Common myeloid progenitor, CD34-positive (primary cell): ENCODE measurements at regions not wholly inside any gene's neighbourhood (a gene's known extent, or its start where the extent isn't known, plus 50 kb on each side); places are given as distances from the start of the nearest gene placed in this dataset.

ENCODE experiments used
- CTCF ChIA-PET: fragments of 350-600 bp; sonication (Branson Sonifier 250); formaldehyde crosslinking; loops from one replicate; lab custom pipeline; 2021; ENCODE audit warnings: antibody characterized with exemption; lab: Charles Lee
- POLR2A ChIA-PET: fragments of 350-600 bp; sonication (Branson Sonifier 250); formaldehyde crosslinking; loops from one replicate; lab custom pipeline; 2021; ENCODE audit warnings: antibody characterized with exemption; lab: Charles Lee
- DNase-seq, 3 donors: peaks; one replicate each; pipeline versions ENCODE4 v3.0.0 to v3.0.0-alpha.2; 2013
- H3K27ac ChIP-seq, 2 experiments: 1 replicate in 1 of 2; 2 replicates in 1 of 2; pipeline ENCODE4 v1.7.0; 2013; ENCODE audit warnings: inconsistent platforms in 2 of 2, low read length in 2 of 2, mild to moderate bottlenecking in 2 of 2, low read depth in 1 of 2, moderate library complexity in 1 of 2; ENCODE audit not compliant: severe bottlenecking in 2 of 2, insufficient read depth in 1 of 2, poor library complexity in 1 of 2
- H3K27me3 ChIP-seq, 5 experiments: replicated peaks in 2 of 5; 1 replicate in 3 of 5; 2 replicates in 2 of 5; pipeline versions ENCODE4 v1.6.1 to v1.7.0; 2013; ENCODE audit warnings: low read length in 4 of 5, mild to moderate bottlenecking in 2 of 5, moderate library complexity in 2 of 5, inconsistent platforms in 1 of 5; ENCODE audit not compliant: insufficient read depth in 5 of 5, control insufficient read depth in 4 of 5
- H3K36me3 ChIP-seq, 4 experiments: 1 replicate in 2 of 4; 2 replicates in 2 of 4; pipeline versions ENCODE4 v1.6.1 to v1.7.0; 2013; ENCODE audit warnings: low read length in 3 of 4, control low read depth in 1 of 4, mild to moderate bottlenecking in 1 of 4; ENCODE audit not compliant: control insufficient read depth in 4 of 4, insufficient read depth in 4 of 4
- H3K4me1 ChIP-seq, 4 experiments: 1 replicate in 3 of 4; 2 replicates in 1 of 4; pipeline versions ENCODE4 v1.6.1 to v1.7.1; 2013; ENCODE audit warnings: low read length in 3 of 4, mild to moderate bottlenecking in 3 of 4, control low read depth in 1 of 4, inconsistent platforms in 1 of 4, moderate library complexity in 1 of 4; ENCODE audit not compliant: control insufficient read depth in 4 of 4, insufficient read depth in 4 of 4; ENCODE audit errors: control extremely low read depth in 1 of 4
- H3K4me3 ChIP-seq, 7 experiments: 1 replicate in 4 of 7; 2 replicates in 3 of 7; pipeline versions ENCODE4 v1.5.1 to v1.7.0; 2013; ENCODE audit warnings: mild to moderate bottlenecking in 7 of 7, low read length in 6 of 7, moderate library complexity in 6 of 7, inconsistent platforms in 2 of 7, low read depth in 2 of 7, control low read depth in 1 of 7; ENCODE audit not compliant: insufficient read depth in 4 of 7, control insufficient read depth in 1 of 7; ENCODE audit errors: extremely low read depth in 1 of 7
- H3K9me3 ChIP-seq, 5 experiments: 1 replicate in 4 of 5; 2 replicates in 1 of 5; pipeline versions ENCODE4 v1.6.1 to v1.7.1; 2013; ENCODE audit warnings: low read length in 4 of 5, mild to moderate bottlenecking in 2 of 5, inconsistent platforms in 1 of 5, low read depth in 1 of 5, moderate library complexity in 1 of 5; ENCODE audit not compliant: control insufficient read depth in 4 of 5, insufficient read depth in 2 of 5; ENCODE audit errors: control extremely low read depth in 1 of 5
- WGBS: methylation state at CpG from one replicate; pipeline ENCODE4 v1.1.5; 2013; ENCODE audit not compliant: insufficient coverage; 5-methylcytosine and 5-hydroxymethylcytosine counted together

DNA sequence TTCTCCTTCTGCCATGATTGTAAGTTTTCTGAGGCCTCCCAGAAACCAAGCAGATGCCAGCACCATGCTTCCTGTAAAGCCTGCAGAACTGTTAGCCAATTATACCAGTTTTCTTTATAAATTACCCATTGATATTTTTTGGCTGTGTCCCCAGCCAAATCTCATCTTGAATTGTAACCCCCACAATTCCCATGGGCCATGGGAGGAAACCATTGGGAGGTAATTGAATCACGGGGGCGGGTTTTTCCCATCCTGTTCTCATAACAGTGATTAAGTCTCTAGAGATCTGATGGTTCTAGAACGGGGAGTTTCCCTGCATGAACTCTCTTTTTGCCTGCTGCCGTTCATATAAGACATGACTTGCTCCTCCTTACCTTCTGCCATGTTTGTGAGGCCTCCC lies 788.5 kb downstream of the C6orf118 start:
- CTCF ChIA-PET: no interaction called here
- Histone ChIP-seq H3K27ac (no peak overlapping the region), H3K4me1 (no peaks in the 10 kb centered on the region), H3K27me3 (no peaks in the 10 kb centered on the region), H3K9me3 (peaks cover 0 to 6% (median 0%) of the 10 kb centered on the region in 5 experiments), H3K36me3 (no peaks in the 10 kb centered on the region), H3K4me3 (no peak overlapping the region)
- POLR2A ChIA-PET: no interaction called here
- no peak for DNase-seq
- 98% methylated on average over 4 of the region's 4 CpGs for WGBS

DNA sequence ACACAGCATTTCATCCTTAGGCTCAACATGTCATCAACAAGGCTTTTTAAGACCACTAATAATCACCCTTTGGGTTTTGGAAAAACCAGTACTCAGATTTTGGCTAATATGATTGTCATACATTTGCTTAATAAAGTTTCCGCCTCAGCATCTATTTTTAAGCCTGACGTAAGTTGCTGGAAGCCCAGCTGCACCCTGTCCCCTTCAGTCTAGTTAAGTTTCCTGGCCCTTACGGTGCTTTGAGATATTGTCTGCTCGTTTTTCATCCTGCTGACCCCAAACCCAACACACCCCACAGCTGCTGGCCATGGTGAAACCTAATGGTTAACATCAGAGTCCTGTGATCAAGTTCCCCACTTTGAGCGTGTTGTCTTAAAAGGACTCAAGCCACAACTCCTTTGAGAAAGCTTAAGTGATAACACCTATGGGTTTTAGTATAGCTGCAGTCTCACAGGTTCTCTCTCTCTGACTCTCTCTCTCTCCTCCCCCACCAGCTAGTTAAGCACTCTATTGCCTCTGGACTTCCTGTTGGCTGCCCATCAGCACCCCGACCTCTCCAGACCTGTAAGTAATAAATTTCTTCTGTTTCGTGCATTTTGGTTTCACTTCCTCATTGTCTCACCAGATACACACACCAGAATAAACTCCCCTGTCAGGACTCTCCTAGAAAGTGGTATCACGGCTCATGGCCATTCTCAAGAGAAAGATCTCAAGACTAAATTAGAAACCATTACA lies 802.0 kb downstream of the C6orf118 start:
- WGBS: 61% methylated on average over 7 of the region's 8 CpGs
- Histone ChIP-seq H3K4me3 (no peak overlapping the region), H3K4me1 (no peaks in the 10 kb centered on the region), H3K9me3 (peaks cover 0 to 2% (median 0%) of the 10 kb centered on the region in 5 experiments), H3K27ac (no peak overlapping the region), H3K27me3 (no peaks in the 10 kb centered on the region), H3K36me3 (no peaks in the 10 kb centered on the region)
- no peak for DNase-seq
- POLR2A ChIA-PET: no interaction called here
- CTCF ChIA-PET: no interaction called here

DNA sequence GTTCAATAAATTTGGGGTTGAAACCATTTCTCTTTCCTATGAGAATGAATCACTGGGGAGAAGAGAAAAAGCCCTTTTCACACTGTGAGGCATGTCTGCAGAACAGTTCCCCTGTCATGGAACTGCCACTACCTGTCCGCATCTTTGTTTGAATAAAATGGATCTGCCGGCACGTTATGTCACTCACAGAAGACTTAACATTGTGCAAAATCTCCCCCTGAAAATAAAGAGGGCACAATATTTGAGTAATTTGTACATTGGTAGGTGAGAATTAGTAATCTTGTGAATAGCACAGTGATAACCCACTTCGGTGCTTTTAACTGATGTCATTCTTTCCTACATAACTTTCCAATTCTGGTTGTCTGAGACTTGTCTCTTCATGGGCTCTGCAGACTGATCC lies 804.0 kb downstream of the C6orf118 start:
- no CpG with 5 or more reads among the region's 4 CpGs for WGBS
- H3K27me3 ChIP-seq: no peaks in the 10 kb centered on the region
- no peak overlapping the region for H3K4me3 ChIP-seq
- H3K9me3 ChIP-seq: peaks cover 0 to 2% (median 0%) of the 10 kb centered on the region in 5 experiments
- no peaks in the 10 kb centered on the region for H3K4me1 ChIP-seq
- POLR2A ChIA-PET: no interaction called here
- CTCF ChIA-PET: no interaction called here
- no peak overlapping the region for H3K27ac ChIP-seq
- H3K36me3 ChIP-seq: no peaks in the 10 kb centered on the region
- DNase-seq: no peak

DNA sequence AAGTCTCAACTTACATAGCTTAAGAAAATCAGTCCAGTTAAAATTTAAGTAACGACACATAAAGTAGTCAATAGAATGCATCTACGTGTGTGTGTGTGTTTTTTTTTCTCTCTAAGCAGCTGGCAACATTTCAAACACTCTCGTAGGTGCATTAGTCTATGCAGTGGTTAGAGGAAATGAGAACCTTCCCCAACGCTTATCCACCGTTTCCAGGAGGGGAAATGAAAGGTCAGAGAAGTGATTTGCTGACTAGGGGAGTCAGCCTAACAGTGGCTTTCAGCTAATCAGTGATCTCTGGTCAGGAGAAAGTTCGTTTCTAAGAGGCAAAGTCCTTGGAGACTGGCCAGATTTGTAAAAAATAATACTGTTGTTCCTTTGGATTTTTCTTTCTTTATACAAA lies 806.6 kb downstream of the C6orf118 start:
- H3K9me3 ChIP-seq: peaks cover 0 to 2% (median 0%) of the 10 kb centered on the region in 5 experiments
- DNase-seq: no peak
- H3K27me3 ChIP-seq: no peaks in the 10 kb centered on the region
- ChIA-PET POLR2A (no interaction called here), CTCF (no interaction called here)
- H3K36me3 ChIP-seq: no peaks in the 10 kb centered on the region
- H3K4me1 ChIP-seq: no peaks in the 10 kb centered on the region
- WGBS: 0% methylated on average over 2 of the region's 6 CpGs
- H3K4me3 ChIP-seq: no peak overlapping the region
- H3K27ac ChIP-seq: no peak overlapping the region

DNA sequence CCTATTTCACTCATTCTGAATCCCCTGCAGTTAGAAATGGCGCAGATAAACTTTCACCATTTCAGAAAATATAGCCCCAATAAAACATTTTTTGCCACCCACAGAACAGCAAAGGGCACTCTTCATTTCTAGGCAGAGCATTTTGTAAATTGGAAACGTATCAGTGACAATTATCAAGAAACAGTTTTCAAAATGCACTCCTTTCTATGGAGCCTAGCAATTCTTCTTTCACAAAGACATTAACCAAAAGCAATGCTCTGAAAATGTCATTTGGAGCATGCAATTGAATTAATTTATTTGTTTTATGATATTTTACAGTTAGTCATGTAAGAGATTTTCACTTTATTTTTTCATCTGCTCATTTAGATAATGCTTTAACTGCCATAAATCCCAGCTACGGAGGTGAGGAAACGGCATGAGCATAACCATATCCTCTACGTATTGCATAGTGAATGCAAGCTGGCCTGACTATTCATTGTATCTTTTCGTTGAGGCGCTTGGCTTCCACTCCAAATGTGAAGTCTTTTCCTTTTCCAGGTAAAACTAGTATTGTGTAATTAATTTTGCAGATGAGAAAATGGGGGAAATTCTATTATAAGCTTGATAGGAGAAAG lies 813.4 kb downstream of the C6orf118 start:
- DNase-seq: no peak
- ChIA-PET CTCF (no interaction called here), POLR2A (no interaction called here)
- H3K4me3 ChIP-seq: no peak overlapping the region
- H3K9me3 ChIP-seq: no peaks in the 10 kb centered on the region
- H3K27me3 ChIP-seq: no peaks in the 10 kb centered on the region
- H3K36me3 ChIP-seq: no peaks in the 10 kb centered on the region
- WGBS: 93% methylated on average over 7 of the region's 7 CpGs
- no peaks in the 10 kb centered on the region for H3K4me1 ChIP-seq
- no peak overlapping the region for H3K27ac ChIP-seq

DNA sequence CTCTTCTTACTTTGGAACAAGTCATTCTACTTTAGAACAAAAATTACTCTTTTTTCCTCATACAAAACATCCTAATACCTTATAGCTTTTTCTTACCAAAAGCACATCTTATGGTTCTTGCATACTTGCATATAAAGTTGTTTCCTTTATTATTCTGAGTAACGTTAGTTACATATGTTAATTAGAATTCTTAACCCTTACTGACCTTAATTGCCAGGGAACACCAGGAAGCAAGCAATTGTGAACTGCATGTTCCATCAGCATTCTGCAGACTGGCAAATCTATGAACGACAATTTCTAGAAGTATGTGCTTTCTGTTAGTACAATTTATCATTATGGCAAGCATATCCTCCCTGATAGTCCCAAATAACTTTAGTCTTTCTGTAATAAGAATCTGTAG lies 831.0 kb downstream of the C6orf118 start:
- Histone ChIP-seq H3K27me3 (no peaks in the 10 kb centered on the region), H3K4me1 (no peaks in the 10 kb centered on the region), H3K27ac (no peak overlapping the region), H3K4me3 (no peak overlapping the region), H3K36me3 (no peaks in the 10 kb centered on the region), H3K9me3 (peaks cover 0 to 6% (median 1%) of the 10 kb centered on the region in 5 experiments)
- POLR2A ChIA-PET: no interaction called here
- no CpG with 5 or more reads among the region's 2 CpGs for WGBS
- no peak for DNase-seq
- CTCF ChIA-PET: no interaction called here

DNA sequence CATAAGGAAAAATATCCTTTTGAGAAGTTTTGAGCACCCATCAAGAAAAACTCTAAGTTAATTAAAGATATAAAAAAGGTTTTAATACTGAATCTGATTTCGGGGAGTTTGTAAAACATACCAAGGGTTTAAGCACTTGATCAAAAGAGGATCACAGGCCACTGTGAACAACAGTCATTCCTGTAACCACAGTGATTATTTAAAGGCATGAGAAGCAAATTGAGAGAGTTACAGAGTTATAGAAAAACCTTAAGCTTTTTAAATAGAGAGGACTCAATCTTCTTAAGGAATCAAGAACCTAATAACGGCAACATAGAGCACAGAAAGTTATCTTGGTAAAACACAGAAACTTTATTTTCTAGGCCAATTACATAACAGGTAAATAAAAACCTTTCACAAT lies 831.6 kb downstream of the C6orf118 start:
- POLR2A ChIA-PET: no interaction called here

More for the DNA sequence above, 831.6 kb downstream of the C6orf118 start:
- CTCF ChIA-PET: no interaction called here
- Histone ChIP-seq H3K36me3 (no peaks in the 10 kb centered on the region), H3K27me3 (no peaks in the 10 kb centered on the region), H3K9me3 (peaks cover 0 to 1% (median 0%) of the 10 kb centered on the region in 5 experiments), H3K4me3 (no peak overlapping the region), H3K27ac (no peak overlapping the region), H3K4me1 (no peaks in the 10 kb centered on the region)
- WGBS: 83% methylated on average over 1 of the region's 2 CpGs
- DNase-seq: no peak
